ENCODE measurements at regions not wholly inside any gene's neighbourhood (a gene's known extent, or its start where the extent isn't known, plus 50 kb on each side); places are given as distances from the start of the nearest gene placed in this dataset.
A peak's percentile ranks its signal among the peaks of the same experiment; 100 is the strongest.

DNA sequence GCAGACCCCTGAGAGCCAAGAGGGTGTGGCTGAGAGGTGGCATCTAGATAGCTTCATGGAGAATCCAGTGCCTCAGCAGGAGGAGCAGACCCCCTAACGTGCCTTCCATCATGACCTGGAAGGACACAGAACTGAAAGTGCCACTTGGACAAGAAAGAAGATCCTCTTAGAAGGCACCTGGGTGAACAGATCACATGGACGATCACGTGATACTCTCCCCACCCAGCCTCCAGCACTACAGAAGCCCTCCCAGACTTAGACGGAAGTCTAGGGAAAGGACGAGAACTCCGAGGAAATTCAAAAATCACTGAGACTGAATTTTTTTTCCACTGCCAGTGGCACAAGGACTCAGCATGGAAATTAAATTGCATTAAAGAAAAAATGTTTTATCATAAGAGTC is 113.4 kb downstream of the MRM1 start:
- no peak overlapping the region for H3K4me3 ChIP-seq (ENCODE audit: extremely low read depth, insufficient read depth, low read length, poor library complexity, severe bottlenecking)
- WGBS, 2 experiments (ENCODE audit: insufficient coverage in 2 of 2) = 92 to 98% methylated on average over 6 of the region's 6 CpGs
- no peaks in the 10 kb centered on the region for H3K9me3 ChIP-seq (ENCODE audit: control insufficient read depth, low read length)
- H3K36me3 ChIP-seq (ENCODE audit: control insufficient read depth, insufficient read depth, low read length) = no peaks in the 10 kb centered on the region
- no peak overlapping the region for H3K27ac ChIP-seq (ENCODE audit: low read depth, low read length, severe bottlenecking)
- H3K4me1 ChIP-seq (ENCODE audit: control insufficient read depth, insufficient read depth, low read length, poor library complexity, severe bottlenecking) = no peaks in the 10 kb centered on the region

DNA sequence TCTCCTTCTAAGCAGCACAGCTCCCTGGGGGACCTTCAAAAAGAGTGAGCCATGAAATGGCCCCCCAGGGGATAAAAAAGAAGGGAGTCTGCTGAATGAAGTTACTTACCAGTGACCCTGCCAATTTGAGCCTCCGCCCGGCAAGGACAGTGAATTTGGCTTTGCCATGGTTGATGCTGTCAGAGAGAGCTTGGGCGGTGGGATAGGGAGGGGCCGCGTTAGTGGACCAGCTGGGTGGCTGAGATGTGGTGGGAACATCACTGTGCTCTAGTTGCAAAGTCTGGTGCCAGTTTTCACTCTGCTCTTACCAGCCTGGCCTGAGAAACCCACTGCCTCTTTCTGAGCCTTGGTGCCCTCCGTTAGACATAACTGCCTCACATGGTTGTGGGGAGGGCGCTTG is 114.6 kb downstream of the MRM1 start:
- Histone ChIP-seq H3K36me3 (ENCODE audit: control insufficient read depth, insufficient read depth, low read length) (no peaks in the 10 kb centered on the region), H3K4me3 (ENCODE audit: extremely low read depth, insufficient read depth, low read length, poor library complexity, severe bottlenecking) (no peak overlapping the region), H3K27ac (ENCODE audit: low read depth, low read length, severe bottlenecking) (no peak overlapping the region), H3K9me3 (ENCODE audit: control insufficient read depth, low read length) (no peaks in the 10 kb centered on the region), H3K4me1 (ENCODE audit: control insufficient read depth, insufficient read depth, low read length, poor library complexity, severe bottlenecking) (no peaks in the 10 kb centered on the region)
- 92 to 98% methylated on average over 6 to 7 of the region's 7 CpGs for WGBS, 2 experiments (ENCODE audit: insufficient coverage in 2 of 2)

DNA sequence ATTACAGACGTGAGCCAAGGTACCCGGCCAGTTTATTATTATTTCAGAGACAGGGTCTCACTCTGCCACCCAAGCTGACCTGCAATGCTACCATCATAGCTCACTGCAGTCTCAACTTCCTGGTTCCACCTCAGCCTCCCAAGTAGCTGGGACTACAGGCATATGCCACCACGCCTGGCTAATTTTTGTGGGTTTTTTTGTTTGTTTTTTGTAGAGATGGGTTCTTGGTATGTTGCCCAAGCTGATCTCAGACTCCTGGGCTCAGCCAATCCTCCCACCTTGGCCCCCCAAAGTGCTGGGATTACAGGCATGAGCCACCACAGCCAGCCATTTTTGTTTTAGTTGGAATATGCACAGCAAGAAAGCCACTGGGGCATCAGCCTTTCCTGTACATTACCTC is 115.7 kb downstream of the MRM1 start:
- H3K4me1 ChIP-seq (ENCODE audit: control insufficient read depth, insufficient read depth, low read length, poor library complexity, severe bottlenecking) = peaks cover 9% of the 10 kb centered on the region
- H3K9me3 ChIP-seq (ENCODE audit: control insufficient read depth, low read length) = no peaks in the 10 kb centered on the region
- H3K4me3 ChIP-seq (ENCODE audit: extremely low read depth, insufficient read depth, low read length, poor library complexity, severe bottlenecking) = no peak overlapping the region
- no peak overlapping the region for H3K27ac ChIP-seq (ENCODE audit: low read depth, low read length, severe bottlenecking)
- H3K36me3 ChIP-seq (ENCODE audit: control insufficient read depth, insufficient read depth, low read length) = no peaks in the 10 kb centered on the region
- WGBS, 2 experiments (ENCODE audit: insufficient coverage in 2 of 2) = 95 to 100% methylated on average over 2 of the region's 3 CpGs

DNA sequence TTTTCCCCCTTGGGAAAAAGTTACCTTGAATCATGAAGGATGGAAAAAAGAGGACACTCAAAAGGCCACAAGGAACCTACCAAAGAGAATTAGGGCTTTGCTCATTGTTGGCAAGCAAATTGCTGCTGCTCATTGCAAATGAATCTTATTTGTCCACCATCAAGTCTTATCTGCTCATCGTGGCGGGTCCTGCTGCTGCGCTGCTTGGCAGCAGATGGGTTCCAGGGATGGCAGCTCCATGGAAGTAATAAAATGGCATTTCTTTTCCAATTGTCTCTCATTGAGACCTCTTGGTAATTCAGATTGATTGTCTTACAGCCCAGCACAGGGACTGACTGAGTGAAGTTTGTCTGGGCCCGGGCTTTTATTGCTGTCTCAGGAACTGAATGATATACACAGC is 118.7 kb downstream of the MRM1 start:
- no peaks in the 10 kb centered on the region for H3K9me3 ChIP-seq (ENCODE audit: control insufficient read depth, low read length)
- H3K36me3 ChIP-seq (ENCODE audit: control insufficient read depth, insufficient read depth, low read length) = no peaks in the 10 kb centered on the region
- 92% methylated on average over 4 of the region's 4 CpGs; no CpG with 5 or more reads in 1 of the 2 experiments for WGBS, 2 experiments (ENCODE audit: insufficient coverage in 2 of 2)
- no peak overlapping the region for H3K27ac ChIP-seq (ENCODE audit: low read depth, low read length, severe bottlenecking)
- no peak overlapping the region for H3K4me3 ChIP-seq (ENCODE audit: extremely low read depth, insufficient read depth, low read length, poor library complexity, severe bottlenecking)
- peaks cover 9% of the 10 kb centered on the region for H3K4me1 ChIP-seq (ENCODE audit: control insufficient read depth, insufficient read depth, low read length, poor library complexity, severe bottlenecking)

DNA sequence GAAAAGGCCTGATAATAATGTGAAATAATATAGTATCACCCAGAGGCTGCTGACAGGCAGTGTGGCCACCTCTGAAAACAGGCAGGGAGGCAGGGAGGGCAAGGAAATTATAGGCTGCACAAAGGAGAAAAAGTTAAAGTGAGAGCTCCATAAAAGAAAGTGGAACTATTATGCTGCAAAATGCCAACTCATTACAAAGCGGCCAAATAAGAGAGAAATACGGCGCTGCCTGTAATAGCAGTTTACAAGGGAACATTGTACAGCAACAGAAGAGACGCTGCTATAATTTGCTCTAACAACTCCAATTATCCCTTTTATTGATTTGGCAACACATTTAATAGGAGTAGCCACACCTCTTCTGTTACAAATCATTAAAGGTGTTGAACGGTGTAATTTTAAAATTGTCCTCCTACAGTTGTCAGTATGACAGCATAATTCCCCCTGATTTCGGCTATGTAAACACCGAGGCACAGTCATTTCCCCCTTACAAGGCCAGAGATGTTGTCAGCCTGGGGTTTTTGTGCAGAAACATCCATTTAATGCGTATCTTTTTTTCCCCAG is 120.3 kb downstream of the MRM1 start:
- Histone ChIP-seq H3K4me3 (ENCODE audit: extremely low read depth, insufficient read depth, low read length, poor library complexity, severe bottlenecking) (no peak overlapping the region), H3K9me3 (ENCODE audit: control insufficient read depth, low read length) (no peaks in the 10 kb centered on the region), H3K36me3 (ENCODE audit: control insufficient read depth, insufficient read depth, low read length) (no peaks in the 10 kb centered on the region), H3K27ac (ENCODE audit: low read depth, low read length, severe bottlenecking) (peak overlapping the region; percentile 18), H3K4me1 (ENCODE audit: control insufficient read depth, insufficient read depth, low read length, poor library complexity, severe bottlenecking) (peaks cover 9% of the 10 kb centered on the region)
- 79 to 85% methylated on average over 6 to 7 of the region's 8 CpGs for WGBS, 2 experiments (ENCODE audit: insufficient coverage in 2 of 2)

DNA sequence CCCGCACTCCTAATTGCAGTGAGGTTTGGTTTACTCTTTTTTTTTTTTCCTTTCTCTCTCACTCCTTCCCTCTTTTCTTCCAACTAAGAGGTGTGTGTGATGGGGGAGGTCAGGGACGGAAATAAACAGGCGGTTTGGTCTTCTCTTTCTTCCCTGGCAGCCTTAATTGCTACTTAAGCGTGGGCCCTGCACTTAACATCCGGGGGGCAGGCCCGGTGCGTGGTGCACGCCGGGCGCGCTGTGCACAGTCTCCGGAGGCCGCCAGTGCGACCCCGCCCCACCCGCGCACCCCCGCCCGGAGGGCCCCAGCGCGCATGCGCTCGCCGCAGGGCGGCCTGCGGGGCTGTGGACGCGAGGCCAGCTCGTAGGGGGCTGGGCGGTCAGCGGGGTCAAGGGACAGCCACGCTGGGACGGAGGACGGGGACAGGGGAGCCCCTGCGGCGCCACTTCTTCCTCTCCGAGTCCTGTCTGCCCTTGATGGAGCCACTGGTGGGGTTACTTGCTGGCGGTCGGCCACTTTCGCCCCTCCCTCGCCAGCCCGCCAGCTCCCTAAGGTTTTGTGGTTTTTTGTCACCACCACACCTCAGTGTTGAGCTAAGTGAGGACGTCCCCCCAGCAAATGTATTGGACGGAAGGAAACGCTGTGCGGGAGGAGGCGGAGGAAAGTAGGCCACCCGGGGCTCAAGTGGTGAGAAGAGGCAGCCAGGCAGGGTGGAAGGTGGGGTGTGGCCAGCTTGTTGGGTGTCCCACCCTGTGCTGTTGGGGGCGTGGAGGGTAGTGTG is 120.9 kb downstream of the MRM1 start:
- H3K27ac ChIP-seq (ENCODE audit: low read depth, low read length, severe bottlenecking) = peak overlapping the region; percentile 36
- H3K36me3 ChIP-seq (ENCODE audit: control insufficient read depth, insufficient read depth, low read length) = no peaks in the 10 kb centered on the region
- H3K4me3 ChIP-seq (ENCODE audit: extremely low read depth, insufficient read depth, low read length, poor library complexity, severe bottlenecking) = peak overlapping the region; percentile 18
- WGBS, 2 experiments (ENCODE audit: insufficient coverage in 2 of 2) = 13 to 15% methylated on average over 30 to 31 of the region's 49 CpGs
- H3K4me1 ChIP-seq (ENCODE audit: control insufficient read depth, insufficient read depth, low read length, poor library complexity, severe bottlenecking) = peaks cover 11% of the 10 kb centered on the region
- H3K9me3 ChIP-seq (ENCODE audit: control insufficient read depth, low read length) = no peaks in the 10 kb centered on the region

DNA sequence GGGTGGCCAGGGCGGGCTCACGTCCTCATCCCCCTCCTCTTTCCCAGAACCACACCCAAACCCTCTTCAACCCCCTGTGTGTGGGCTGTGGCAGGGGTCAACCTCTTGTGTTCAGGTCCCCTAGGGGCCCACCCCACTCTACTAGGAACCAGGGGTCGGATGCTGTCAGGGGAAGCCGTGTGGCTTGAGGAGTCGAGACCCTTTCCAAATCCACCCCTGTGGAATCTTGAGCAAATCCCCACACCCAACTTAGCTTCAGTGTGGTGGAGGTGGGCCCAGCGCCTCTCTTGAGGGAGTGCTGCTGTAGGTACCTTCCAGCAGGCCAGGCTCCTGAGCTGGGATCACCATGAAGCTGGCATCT is 121.5 kb downstream of the MRM1 start:
- peaks cover 17% of the 10 kb centered on the region for H3K4me1 ChIP-seq (ENCODE audit: control insufficient read depth, insufficient read depth, low read length, poor library complexity, severe bottlenecking)
- WGBS, 2 experiments (ENCODE audit: insufficient coverage in 2 of 2) = 100% methylated on average over 4 of the region's 6 CpGs; no CpG with 5 or more reads in 1 of the 2 experiments
- H3K9me3 ChIP-seq (ENCODE audit: control insufficient read depth, low read length) = no peaks in the 10 kb centered on the region
- H3K27ac ChIP-seq (ENCODE audit: low read depth, low read length, severe bottlenecking) = no peak overlapping the region
- peak overlapping the region; percentile 18 for H3K4me3 ChIP-seq (ENCODE audit: extremely low read depth, insufficient read depth, low read length, poor library complexity, severe bottlenecking)
- no peaks in the 10 kb centered on the region for H3K36me3 ChIP-seq (ENCODE audit: control insufficient read depth, insufficient read depth, low read length)

DNA sequence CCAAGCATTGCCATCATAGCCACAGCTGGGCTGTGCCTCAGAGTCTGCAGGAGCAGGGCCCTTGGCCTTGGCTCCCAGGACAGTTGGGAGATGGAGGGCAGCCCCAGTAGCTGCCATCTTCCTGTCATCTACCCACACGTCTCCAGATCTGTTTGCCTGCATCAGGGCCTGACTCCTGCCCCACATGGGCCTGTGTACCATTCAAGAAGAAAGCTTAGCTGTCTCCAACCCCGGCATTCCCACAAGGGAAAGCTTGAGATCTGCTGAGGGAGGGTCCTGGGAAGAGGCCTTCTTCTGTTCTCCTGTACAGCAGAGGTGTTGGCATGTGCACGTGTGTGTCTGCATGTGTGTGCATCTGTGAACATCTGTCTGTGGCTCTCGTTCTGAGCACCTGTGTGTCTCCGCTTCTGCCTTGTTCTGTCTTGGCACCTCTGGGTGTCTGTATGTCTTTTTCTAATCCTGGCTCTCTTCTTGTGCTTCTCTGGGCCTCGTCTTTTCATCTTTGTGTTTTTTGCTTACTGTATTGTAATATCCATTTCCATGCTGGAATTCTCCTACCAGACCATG is 122.2 kb downstream of the MRM1 start:
- Histone ChIP-seq H3K4me3 (ENCODE audit: extremely low read depth, insufficient read depth, low read length, poor library complexity, severe bottlenecking) (no peak overlapping the region), H3K27ac (ENCODE audit: low read depth, low read length, severe bottlenecking) (no peak overlapping the region), H3K4me1 (ENCODE audit: control insufficient read depth, insufficient read depth, low read length, poor library complexity, severe bottlenecking) (peaks cover 22% of the 10 kb centered on the region), H3K9me3 (ENCODE audit: control insufficient read depth, low read length) (no peaks in the 10 kb centered on the region), H3K36me3 (ENCODE audit: control insufficient read depth, insufficient read depth, low read length) (no peaks in the 10 kb centered on the region)
- WGBS, 2 experiments (ENCODE audit: insufficient coverage in 2 of 2) = 77 to 88% methylated on average over 4 to 5 of the region's 6 CpGs

DNA sequence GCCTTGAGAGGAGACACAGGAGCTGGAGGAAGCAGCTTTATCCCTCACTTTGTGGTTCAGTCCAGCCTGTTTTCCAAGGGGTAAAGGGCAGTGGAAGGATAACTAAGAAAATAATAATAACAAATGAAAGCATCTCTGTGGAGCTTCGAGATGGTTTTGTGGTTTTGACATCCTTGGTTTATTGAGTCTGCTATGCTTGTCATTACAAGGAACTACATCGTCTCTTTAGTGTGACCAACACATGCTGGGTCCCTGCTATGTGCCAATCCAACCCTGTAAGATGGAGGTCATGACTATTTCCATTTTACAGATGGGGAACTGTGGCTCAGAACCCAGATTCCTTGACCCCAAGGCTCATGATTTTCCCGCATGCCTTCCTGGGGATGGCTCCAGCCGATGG is 124.8 kb downstream of the MRM1 start:
- H3K27ac ChIP-seq (ENCODE audit: low read depth, low read length, severe bottlenecking) = no peak overlapping the region
- H3K9me3 ChIP-seq (ENCODE audit: control insufficient read depth, low read length) = no peaks in the 10 kb centered on the region
- no peaks in the 10 kb centered on the region for H3K36me3 ChIP-seq (ENCODE audit: control insufficient read depth, insufficient read depth, low read length)
- 81 to 96% methylated on average over 3 to 4 of the region's 4 CpGs for WGBS, 2 experiments (ENCODE audit: insufficient coverage in 2 of 2)
- H3K4me1 ChIP-seq (ENCODE audit: control insufficient read depth, insufficient read depth, low read length, poor library complexity, severe bottlenecking) = peaks cover 34% of the 10 kb centered on the region
- H3K4me3 ChIP-seq (ENCODE audit: extremely low read depth, insufficient read depth, low read length, poor library complexity, severe bottlenecking) = no peak overlapping the region

DNA sequence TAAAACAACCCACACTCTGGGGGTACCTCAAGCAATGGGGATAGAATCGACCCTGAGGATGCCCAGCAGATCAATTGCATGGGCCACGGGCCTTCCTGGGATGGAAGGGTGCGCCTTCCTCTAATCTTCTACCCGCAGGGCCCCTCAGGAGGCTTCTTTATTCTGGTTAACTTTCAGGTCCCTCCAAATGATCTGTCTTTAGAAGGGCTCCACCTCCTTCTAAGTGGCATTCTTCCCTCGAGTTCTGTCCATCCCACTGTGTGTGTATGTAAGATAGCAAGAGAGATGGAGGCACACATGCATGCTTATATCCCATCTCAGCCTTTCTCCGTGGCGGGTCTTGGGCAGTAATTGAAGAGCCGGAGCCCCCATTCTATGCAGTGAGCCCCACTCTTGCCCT is 125.7 kb downstream of the MRM1 start:
- WGBS, 2 experiments (ENCODE audit: insufficient coverage in 2 of 2) = 85 to 86% methylated on average over 4 to 7 of the region's 8 CpGs
- no peaks in the 10 kb centered on the region for H3K9me3 ChIP-seq (ENCODE audit: control insufficient read depth, low read length)
- no peak overlapping the region for H3K4me3 ChIP-seq (ENCODE audit: extremely low read depth, insufficient read depth, low read length, poor library complexity, severe bottlenecking)
- H3K4me1 ChIP-seq (ENCODE audit: control insufficient read depth, insufficient read depth, low read length, poor library complexity, severe bottlenecking) = peaks cover 26% of the 10 kb centered on the region
- peak overlapping the region; percentile 88 for H3K27ac ChIP-seq (ENCODE audit: low read depth, low read length, severe bottlenecking)
- H3K36me3 ChIP-seq (ENCODE audit: control insufficient read depth, insufficient read depth, low read length) = no peaks in the 10 kb centered on the region

DNA sequence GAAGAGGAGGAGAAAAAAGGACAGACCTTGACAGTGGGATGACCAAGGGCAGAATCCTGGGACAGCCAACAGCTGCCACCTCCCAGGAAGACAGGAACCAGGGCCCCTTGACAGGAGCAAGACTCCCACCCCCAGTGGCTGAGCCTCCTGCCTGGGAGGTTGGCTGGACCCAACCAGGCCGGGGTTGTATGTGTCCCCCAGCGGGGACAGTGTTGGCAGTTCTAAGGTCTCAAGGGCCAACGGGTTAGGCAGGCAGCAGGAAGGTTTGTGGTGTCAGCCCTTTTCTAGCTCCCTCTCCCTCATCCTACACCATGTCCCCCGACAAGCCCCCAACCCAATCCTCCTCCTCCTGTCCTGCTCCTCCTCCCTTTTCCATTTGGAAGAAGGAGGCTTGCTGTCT is 126.2 kb downstream of the MRM1 start:
- Histone ChIP-seq H3K4me3 (ENCODE audit: extremely low read depth, insufficient read depth, low read length, poor library complexity, severe bottlenecking) (peak overlapping the region; percentile 11), H3K36me3 (ENCODE audit: control insufficient read depth, insufficient read depth, low read length) (no peaks in the 10 kb centered on the region), H3K9me3 (ENCODE audit: control insufficient read depth, low read length) (no peaks in the 10 kb centered on the region), H3K27ac (ENCODE audit: low read depth, low read length, severe bottlenecking) (peak overlapping the region; percentile 88), H3K4me1 (ENCODE audit: control insufficient read depth, insufficient read depth, low read length, poor library complexity, severe bottlenecking) (peaks cover 26% of the 10 kb centered on the region)
- WGBS, 2 experiments (ENCODE audit: insufficient coverage in 2 of 2) = 40% methylated on average over 1 to 3 of the region's 4 CpGs
